H1 (cell line): ENCODE measurements at regions not wholly inside any gene's neighbourhood (a gene's known extent, or its start where the extent isn't known, plus 50 kb on each side); places are given as distances from the start of the nearest gene placed in this dataset.

Experiments
- ASH2L ChIP-seq: fragments of 200-600, 300-600 bp; sonication (generic); IDR thresholded peaks from one replicate; pipeline ENCODE4 v1.7.1; 2017; ENCODE audit warnings: low read length
- CBX5 ChIP-seq: fragments of 300-800, 300-1000 bp; sonication (generic); IDR thresholded peaks from 2 replicates; pipeline ENCODE4 v1.7.1; 2016; ENCODE audit warnings: antibody characterized with exemption, low read length, low read depth
- CBX8 ChIP-seq: fragments of 300-800, 300-1000 bp; sonication (generic); IDR thresholded peaks from 2 replicates; pipeline ENCODE4 v1.7.1; 2016; ENCODE audit warnings: low read depth, low read length, borderline replicate concordance
- CREB1 ChIP-seq: IDR thresholded peaks from 2 replicates; pipeline ENCODE4 v1.6.1; 2012; ENCODE audit warnings: inconsistent platforms
- E2F6 ChIP-seq: IDR thresholded peaks from 2 replicates; pipeline ENCODE4 v1.6.1; 2012; ENCODE audit warnings: inconsistent platforms
- HDAC2 ChIP-seq, 2 experiments: fragments of 300-600 bp in 1 of 2; sonication (generic) in 1 of 2; IDR thresholded peaks; 2 replicates each; pipeline ENCODE4 v1.6.1; 2011 to 2012; ENCODE audit warnings: low read depth in 2 of 2, low read length in 2 of 2, mild to moderate bottlenecking in 2 of 2, moderate library complexity in 2 of 2, borderline replicate concordance in 1 of 2, inconsistent platforms in 1 of 2
- MAFK ChIP-seq: IDR thresholded peaks from 2 replicates; pipeline ENCODE4 v1.6.1; 2012; ENCODE audit warnings: low read depth, mild to moderate bottlenecking, improper control_type of control experiment, low read length
- NANOG ChIP-seq: IDR thresholded peaks from 2 replicates; pipeline ENCODE4 v1.6.1; 2011; ENCODE audit warnings: low read length, low read depth, mild to moderate bottlenecking, inconsistent platforms; ENCODE audit not compliant: insufficient read depth, poor library complexity, severe bottlenecking
- POLR2A ChIP-seq, 2 experiments: IDR thresholded peaks; 1 replicate in 1 of 2; 2 replicates in 1 of 2; pipeline ENCODE4 v1.6.1; 2011; ENCODE audit warnings: low read depth in 2 of 2, low read length in 2 of 2, mild to moderate bottlenecking in 2 of 2; ENCODE audit errors: control extremely low read depth in 1 of 2
- POLR2AphosphoS5 ChIP-seq: IDR thresholded peaks from 2 replicates; pipeline ENCODE4 v1.6.1; 2011; ENCODE audit warnings: low read depth, low read length
- RXRA ChIP-seq: IDR thresholded peaks from 2 replicates; pipeline ENCODE4 v1.6.1; 2011; ENCODE audit warnings: low read depth, mild to moderate bottlenecking, low read length, moderate library complexity; ENCODE audit not compliant: insufficient read depth
- SIX5 ChIP-seq: IDR thresholded peaks from 2 replicates; pipeline ENCODE4 v1.6.1; 2011; ENCODE audit warnings: mild to moderate bottlenecking, low read depth, low read length
- TAF7 ChIP-seq: optimal IDR thresholded peaks from 2 replicates; pipeline ENCODE3; 2011; ENCODE audit warnings: low read depth, mild to moderate bottlenecking, inconsistent platforms, low read length, moderate library complexity, borderline replicate concordance
- TCF12 ChIP-seq: IDR thresholded peaks from 2 replicates; pipeline ENCODE4 v1.6.1; 2011; ENCODE audit warnings: low read depth, mild to moderate bottlenecking, low read length
- TF ChIP-seq, protein P1 (sequence below): IDR thresholded peaks from 2 replicates; pipeline ENCODE4 v1.6.1; 2012; ENCODE audit warnings: inconsistent platforms

DNA sequence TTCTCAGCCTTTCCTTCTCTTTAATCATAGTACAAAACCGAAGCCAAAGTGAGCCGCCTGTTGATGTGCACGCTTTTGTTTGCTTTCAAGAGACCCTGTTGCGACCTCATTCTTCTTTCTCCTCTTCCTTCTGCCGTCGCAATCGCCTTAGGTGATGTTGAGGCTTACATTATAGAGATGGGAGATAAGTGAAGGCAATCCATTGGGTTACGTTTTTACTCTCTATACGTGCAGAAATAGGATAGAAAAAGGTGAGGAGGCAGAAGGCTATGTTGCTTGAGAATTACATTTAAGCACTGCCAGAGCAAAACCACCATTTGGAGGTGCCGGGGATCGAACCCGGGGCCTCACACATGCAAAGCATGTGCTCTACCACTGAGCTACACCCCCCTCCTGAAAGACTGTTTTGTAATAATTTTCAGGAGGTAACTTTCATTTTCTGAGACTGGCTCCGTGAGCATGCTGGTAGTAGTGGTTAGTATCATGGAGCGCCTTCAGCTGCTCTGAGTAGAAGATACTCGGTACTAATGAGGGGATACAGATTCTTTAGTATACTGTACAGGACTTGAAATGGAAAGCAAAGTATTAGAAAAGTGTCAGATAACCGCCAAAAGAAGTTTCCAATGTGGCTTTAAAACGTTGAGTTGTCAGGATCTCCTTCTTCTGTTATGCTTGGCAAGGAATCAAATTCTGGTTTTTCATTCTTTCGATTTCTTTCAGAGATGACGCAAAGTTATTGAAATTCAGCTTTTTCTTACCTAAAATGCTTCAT lies 165.6 kb downstream of the TRIM27 start (continued):
- TF ChIP-seq HDAC2 (IDR thresholded peaks at IDR 0.05; ENCODE audit: borderline replicate concordance in 1 of 2, low read depth in 2 of 2, low read length in 2 of 2) = no peak
- TF ChIP-seq TAF7 = no peak
- TF ChIP-seq, protein P1, sequence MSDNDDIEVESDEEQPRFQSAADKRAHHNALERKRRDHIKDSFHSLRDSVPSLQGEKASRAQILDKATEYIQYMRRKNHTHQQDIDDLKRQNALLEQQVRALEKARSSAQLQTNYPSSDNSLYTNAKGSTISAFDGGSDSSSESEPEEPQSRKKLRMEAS = peak; percentile 61
- peak; percentile 38; the same call in 1 of the 2 replicates for TF ChIP-seq E2F6
- no peak for TF ChIP-seq RXRA
- TF ChIP-seq ASH2L = peak; percentile 75
- TF ChIP-seq POLR2AphosphoS5 = no peak
- peak; percentile 21; the same call in 1 of the 2 replicates for TF ChIP-seq MAFK
- no peak for TF ChIP-seq NANOG
- TF ChIP-seq TCF12 = 0 out of 2 replicates have a peak, but pooled peaks have one; percentile 53
- TF ChIP-seq POLR2A (IDR thresholded peaks at IDR 0.05; ENCODE audit: control extremely low read depth in 1 of 2, low read depth in 2 of 2, low read length in 2 of 2) = peak in 1 of 2 experiments; percentile 37; a peak in 1 of 3 replicates
- no peak for TF ChIP-seq SIX5
- 0 out of 2 replicates have a peak, but pooled peaks have one; percentile 15 for TF ChIP-seq CREB1
- TF ChIP-seq CBX5 = no peak
- no peak for TF ChIP-seq CBX8
